ENCODE measurements at regions not wholly inside any gene's neighbourhood (a gene's known extent, or its start where the extent isn't known, plus 50 kb on each side); places are given as distances from the start of the nearest gene placed in this dataset.

DNA sequence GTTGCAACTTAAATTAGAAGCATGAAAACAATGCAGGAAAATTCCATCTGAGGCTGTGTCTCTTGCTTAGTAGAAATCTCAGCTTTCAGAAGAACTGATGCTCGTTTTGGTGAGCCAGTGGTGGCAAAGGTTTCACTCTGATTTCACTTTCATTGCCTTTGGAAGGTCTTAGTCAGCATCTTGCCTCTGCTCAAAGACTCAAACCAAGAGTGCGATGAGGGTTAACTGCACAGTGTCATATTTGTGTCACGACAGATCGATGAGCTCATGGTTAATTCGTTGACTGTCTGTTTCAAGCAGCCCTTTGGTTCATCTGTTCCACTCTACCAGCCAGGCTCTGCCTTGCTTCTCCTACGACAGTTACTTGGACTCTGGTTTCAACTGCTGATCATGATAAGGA is 331.3 kb upstream of the KIF2A start:
- no peak for TF ChIP-seq CTCF (IDR thresholded peaks at IDR 0.05; ENCODE audit: unreplicated experiment)
- Mint-ChIP-seq H3K4me1 (ENCODE audit: low read depth) (no peaks in the 10 kb centered on the region), H3K36me3 (ENCODE audit: insufficient read depth) (no peaks in the 10 kb centered on the region), H3K27me3 (peaks cover 3% of the 10 kb centered on the region), H3K9me3 (ENCODE audit: low read depth) (no peaks in the 10 kb centered on the region), H3K27ac (no peak overlapping the region), H3K4me3 (ENCODE audit: low read depth) (no peak overlapping the region)
- no peak for DNase-seq (ENCODE audit: low spot score, unreplicated experiment)

GRCh38 chr5:61981886-61982285 is 324.1 kb upstream of the KIF2A start:
- DNase-seq (ENCODE audit: low spot score, unreplicated experiment), result no peak

GRCh38 chr5:61991430-61991829 is 314.6 kb upstream of the KIF2A start:
- H3K9me3 Mint-ChIP-seq (ENCODE audit: low read depth), result peaks cover 4% of the 10 kb centered on the region
- no peaks in the 10 kb centered on the region for H3K36me3 Mint-ChIP-seq (ENCODE audit: insufficient read depth)
- H3K27me3 Mint-ChIP-seq, result peaks cover 4% of the 10 kb centered on the region
- TF ChIP-seq CTCF (IDR thresholded peaks at IDR 0.05; ENCODE audit: unreplicated experiment), result no peak
- peak overlapping the region; percentile 26 for H3K27ac Mint-ChIP-seq
- H3K4me1 Mint-ChIP-seq (ENCODE audit: low read depth), result peaks cover 19% of the 10 kb centered on the region
- no peak overlapping the region for H3K4me3 Mint-ChIP-seq (ENCODE audit: low read depth)
- no peak for DNase-seq (ENCODE audit: low spot score, unreplicated experiment)

More at GRCh38 chr5:61981886-61982285, 324.1 kb upstream of the KIF2A start:
- no peaks in the 10 kb centered on the region for H3K36me3 Mint-ChIP-seq (ENCODE audit: insufficient read depth)
- TF ChIP-seq CTCF (IDR thresholded peaks at IDR 0.05; ENCODE audit: unreplicated experiment), result no peak
- H3K4me1 Mint-ChIP-seq (ENCODE audit: low read depth), result no peaks in the 10 kb centered on the region
- no peak overlapping the region for H3K4me3 Mint-ChIP-seq (ENCODE audit: low read depth)
- H3K27me3 Mint-ChIP-seq, result peaks cover 5% of the 10 kb centered on the region
- no peak overlapping the region for H3K27ac Mint-ChIP-seq
- H3K9me3 Mint-ChIP-seq (ENCODE audit: low read depth), result no peaks in the 10 kb centered on the region

DNA sequence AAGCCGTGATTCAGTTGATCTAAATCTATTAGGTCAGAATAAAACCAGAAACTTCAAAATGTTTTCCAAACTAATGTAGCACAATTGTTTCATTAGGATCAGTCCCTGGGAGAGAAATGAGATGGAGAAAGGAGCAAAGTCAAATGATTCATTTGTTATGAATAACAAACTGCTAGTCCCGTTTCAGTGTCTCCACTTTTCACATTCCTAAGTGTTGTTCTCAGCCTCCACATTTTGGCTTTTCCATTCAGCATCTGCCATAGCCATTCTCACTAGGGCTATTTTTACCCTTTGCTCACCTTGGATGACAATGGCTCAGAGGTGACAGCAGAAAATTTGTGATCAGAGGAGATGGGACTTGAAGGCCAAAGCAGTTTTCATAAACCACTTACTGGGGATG is 314.1 kb upstream of the KIF2A start:
- peaks cover 4% of the 10 kb centered on the region for H3K9me3 Mint-ChIP-seq (ENCODE audit: low read depth)
- H3K27ac Mint-ChIP-seq, result peak overlapping the region; percentile 26

DNA sequence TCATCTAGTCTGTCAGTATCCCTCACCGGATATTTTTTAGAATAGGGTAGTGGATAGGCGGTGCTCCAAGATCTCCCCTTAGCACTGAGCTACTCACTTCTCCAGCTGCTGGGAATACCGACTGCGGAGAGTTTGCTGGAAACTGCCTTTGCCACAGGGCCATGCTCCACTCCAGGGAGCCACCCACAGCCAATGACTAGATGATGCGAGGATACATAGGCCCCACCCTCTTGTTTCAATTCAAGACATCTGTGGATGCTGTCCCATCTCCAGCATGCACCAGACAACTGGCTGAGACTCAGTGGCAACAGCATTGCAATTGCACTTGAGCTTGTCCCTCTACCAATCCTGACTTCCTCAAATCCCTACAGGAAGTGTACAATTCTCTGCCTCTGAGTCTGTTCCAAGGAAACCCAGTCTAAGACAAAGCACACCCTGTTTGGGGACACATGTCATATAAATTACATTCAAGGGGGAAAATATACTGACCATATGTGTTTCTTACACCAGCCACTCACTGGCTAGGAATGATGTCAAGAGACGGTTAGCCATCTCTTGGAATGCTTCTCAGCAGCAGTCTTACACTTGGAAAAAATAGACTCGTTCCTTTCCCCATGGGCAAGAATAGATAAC is 312.6 kb upstream of the KIF2A start:
- Mint-ChIP-seq H3K27me3 (peaks cover 4% of the 10 kb centered on the region), H3K4me3 (ENCODE audit: low read depth) (no peak overlapping the region), H3K27ac (no peak overlapping the region), H3K36me3 (ENCODE audit: insufficient read depth) (no peaks in the 10 kb centered on the region), H3K9me3 (ENCODE audit: low read depth) (no peaks in the 10 kb centered on the region), H3K4me1 (ENCODE audit: low read depth) (peaks cover 19% of the 10 kb centered on the region)
- no peak for TF ChIP-seq CTCF (IDR thresholded peaks at IDR 0.05; ENCODE audit: unreplicated experiment)
- DNase-seq (ENCODE audit: low spot score, unreplicated experiment), result no peak

More for the DNA sequence above, 314.1 kb upstream of the KIF2A start:
- no peak for TF ChIP-seq CTCF (IDR thresholded peaks at IDR 0.05; ENCODE audit: unreplicated experiment)
- Mint-ChIP-seq H3K27me3 (peaks cover 4% of the 10 kb centered on the region), H3K4me3 (ENCODE audit: low read depth) (no peak overlapping the region), H3K36me3 (ENCODE audit: insufficient read depth) (no peaks in the 10 kb centered on the region), H3K4me1 (ENCODE audit: low read depth) (peaks cover 19% of the 10 kb centered on the region)
- DNase-seq (ENCODE audit: low spot score, unreplicated experiment), result no peak
